GM10248 (cell line): ENCODE measurements at regions not wholly inside any gene's neighbourhood (a gene's known extent, or its start where the extent isn't known, plus 50 kb on each side); places are given as distances from the start of the nearest gene placed in this dataset.
"Not testable (repeated sequence)": the region's sequence is repeated elsewhere in the genome, so short reads cannot be mapped to it uniquely, and the experiment has no call there.

Experiments
- CTCF ChIA-PET: fragments of 300-600 bp; sonication (Branson Sonifier 250); formaldehyde crosslinking; extraction: SDS; loops from one replicate; lab custom pipeline; 2021; ENCODE audit warnings: antibody characterized with exemption; lab: Yijun Ruan, JAX
- POLR2A ChIA-PET: fragments of 350-650 bp; sonication (Branson Sonifier 250); formaldehyde crosslinking; extraction: SDS; loops from one replicate; lab custom pipeline; 2020; ENCODE audit warnings: antibody characterized with exemption; lab: Yijun Ruan, JAX
- DNase-seq: peaks from one replicate; pipeline ENCODE4 v3.0.0; 2012; ENCODE audit errors: extremely low spot score
- CTCF ChIP-seq: IDR thresholded peaks from 2 replicates; pipeline ENCODE4 v1.5.1; 2012; ENCODE audit warnings: mild to moderate bottlenecking, low read depth; ENCODE audit errors: extremely low read depth, missing control alignments, control extremely low read depth

GRCh38 chr1:4224684-4225467 is 324.8 kb upstream of the C1orf174 start:
- TF ChIP-seq CTCF, result no peak
- POLR2A ChIA-PET, result no interaction called here
- DNase-seq, result no peak

DNA sequence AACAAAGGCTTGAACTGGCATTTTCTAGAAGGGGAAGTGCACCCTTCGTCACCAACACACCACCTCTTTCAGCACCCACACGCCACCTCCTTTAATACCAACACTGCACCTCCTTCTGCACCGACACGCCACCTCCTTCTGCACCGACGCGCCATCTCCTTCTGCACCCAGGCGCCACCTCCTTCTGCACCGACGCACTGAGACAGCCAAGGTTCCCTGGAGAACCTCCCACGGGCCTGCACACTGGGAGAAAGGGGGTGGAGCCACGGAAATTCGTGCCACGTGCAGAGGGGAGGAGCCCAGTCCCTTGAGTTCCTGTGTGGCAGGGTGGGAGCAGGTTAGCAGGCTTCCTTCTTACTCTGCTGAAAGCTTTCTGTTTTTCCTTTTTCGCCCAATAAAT is 327.9 kb upstream of the C1orf174 start:
- CTCF ChIA-PET, result no interaction called here
- POLR2A ChIA-PET, result no interaction called here
- no peak for TF ChIP-seq CTCF
- no peak for DNase-seq

More at GRCh38 chr1:4224684-4225467, 324.8 kb upstream of the C1orf174 start:
- CTCF ChIA-PET, result no interaction called here

DNA sequence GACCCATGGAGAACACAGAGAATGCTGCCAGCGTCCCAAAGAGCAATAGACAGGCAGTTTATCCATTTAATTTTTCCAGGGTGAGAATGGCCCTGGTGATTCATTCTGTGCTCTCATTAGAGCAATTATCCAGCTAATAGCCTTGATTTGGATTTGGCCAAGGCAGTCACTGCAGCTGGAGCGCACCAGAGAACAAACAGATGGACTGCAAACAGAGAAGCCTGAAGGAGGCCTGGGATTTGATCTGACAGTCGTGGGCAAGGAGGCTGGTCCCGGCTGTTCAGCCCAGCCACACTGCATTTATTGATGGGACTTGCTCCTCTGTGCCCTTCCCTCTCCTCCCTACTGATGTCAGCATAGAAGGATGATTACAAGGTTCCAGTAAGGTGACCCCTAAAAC is 353.9 kb upstream of the C1orf174 start:
- ChIA-PET CTCF (no interaction called here), POLR2A (no interaction called here)
- TF ChIP-seq CTCF, result no peak

DNA sequence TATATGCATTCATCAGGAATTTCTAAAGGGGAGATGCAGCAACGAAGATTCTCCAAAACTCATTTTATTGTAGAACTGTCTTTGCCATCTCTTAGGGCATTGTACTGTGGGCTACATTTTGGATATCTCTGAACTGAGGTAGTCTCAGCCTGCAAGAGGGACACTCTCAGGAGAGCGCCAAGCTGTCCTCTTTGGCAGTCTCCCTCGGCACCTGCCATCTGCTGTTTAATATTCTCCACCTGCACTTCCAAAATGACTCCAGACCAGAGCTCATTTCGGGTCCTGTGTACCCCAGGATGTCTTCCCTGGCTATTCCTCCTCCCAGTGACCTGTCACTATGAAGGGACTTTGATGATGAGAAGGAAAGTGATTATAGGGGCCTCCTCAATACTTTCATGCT is 356.3 kb upstream of the C1orf174 start:
- ChIA-PET POLR2A (no interaction called here), CTCF (no interaction called here)
- DNase-seq, result no peak
- TF ChIP-seq CTCF, result no peak

More for the DNA sequence above, 353.9 kb upstream of the C1orf174 start:
- no peak for DNase-seq

- POLR2A ChIA-PET, CTCF ChIA-PET, DNase-seq: not testable (repeated sequence)
Observed at GRCh38 chr1:4258146-4258777, 358.2 kb upstream of the C1orf174 start.

GRCh38 chr1:4261327-4261726 is 361.3 kb upstream of the C1orf174 start:
- ChIA-PET POLR2A (no interaction called here), CTCF (no interaction called here)
- no peak for TF ChIP-seq CTCF
- DNase-seq, result no peak

- no peak for TF ChIP-seq CTCF
- POLR2A ChIA-PET, result no interaction called here
- no peak for DNase-seq
- CTCF ChIA-PET, result no interaction called here
Observed at GRCh38 chr1:4262665-4263064, 362.6 kb upstream of the C1orf174 start.
